PC-3 (cell line): ENCODE measurements at regions not wholly inside any gene's neighbourhood (a gene's known extent, or its start where the extent isn't known, plus 50 kb on each side); places are given as distances from the start of the nearest gene placed in this dataset.

ENCODE experiments used
- CTCF ChIP-seq: fragments of 300-600 bp; sonication (generic); conservative IDR thresholded peaks from 2 replicates; pipeline ENCODE4 v1.5.1; 2017; ENCODE audit warnings: antibody characterized with exemption, low read depth, mild to moderate bottlenecking, low read length
- EZH2 ChIP-seq: fragments of 300-600 bp; sonication (generic); IDR thresholded peaks from one replicate; pipeline ENCODE4 v1.6.1; 2017; ENCODE audit warnings: antibody characterized with exemption, mild to moderate bottlenecking, low read length; ENCODE audit not compliant: unreplicated experiment

GRCh38 chr2:168353251-168353650 is 102.8 kb upstream of the CERS6 start:
- TF ChIP-seq CTCF (no peak), EZH2 (no peak)
